ENCODE measurements at regions not wholly inside any gene's neighbourhood (a gene's known extent, or its start where the extent isn't known, plus 50 kb on each side); places are given as distances from the start of the nearest gene placed in this dataset.

- no peak for TF ChIP-seq POLR2A (IDR thresholded peaks at IDR 0.05)
- TF ChIP-seq, protein P1, sequence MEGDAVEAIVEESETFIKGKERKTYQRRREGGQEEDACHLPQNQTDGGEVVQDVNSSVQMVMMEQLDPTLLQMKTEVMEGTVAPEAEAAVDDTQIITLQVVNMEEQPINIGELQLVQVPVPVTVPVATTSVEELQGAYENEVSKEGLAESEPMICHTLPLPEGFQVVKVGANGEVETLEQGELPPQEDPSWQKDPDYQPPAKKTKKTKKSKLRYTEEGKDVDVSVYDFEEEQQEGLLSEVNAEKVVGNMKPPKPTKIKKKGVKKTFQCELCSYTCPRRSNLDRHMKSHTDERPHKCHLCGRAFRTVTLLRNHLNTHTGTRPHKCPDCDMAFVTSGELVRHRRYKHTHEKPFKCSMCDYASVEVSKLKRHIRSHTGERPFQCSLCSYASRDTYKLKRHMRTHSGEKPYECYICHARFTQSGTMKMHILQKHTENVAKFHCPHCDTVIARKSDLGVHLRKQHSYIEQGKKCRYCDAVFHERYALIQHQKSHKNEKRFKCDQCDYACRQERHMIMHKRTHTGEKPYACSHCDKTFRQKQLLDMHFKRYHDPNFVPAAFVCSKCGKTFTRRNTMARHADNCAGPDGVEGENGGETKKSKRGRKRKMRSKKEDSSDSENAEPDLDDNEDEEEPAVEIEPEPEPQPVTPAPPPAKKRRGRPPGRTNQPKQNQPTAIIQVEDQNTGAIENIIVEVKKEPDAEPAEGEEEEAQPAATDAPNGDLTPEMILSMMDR (IDR thresholded peaks at IDR 0.05): no peak
- no peak for TF ChIP-seq EP300 (IDR thresholded peaks at IDR 0.05)
- TF ChIP-seq POLR2AphosphoS5 (IDR thresholded peaks at IDR 0.05): no peak
These were observed 698.1 kb upstream of the CDH2 start for GRCh38 chr18:28875059-28875458.
